GM12864 (cell line): ENCODE measurements at regions not wholly inside any gene's neighbourhood (a gene's known extent, or its start where the extent isn't known, plus 50 kb on each side); places are given as distances from the start of the nearest gene placed in this dataset.

Source experiments
- DNase-seq: peaks from one replicate; pipeline ENCODE4 v3.0.0-alpha.2; 2011; ENCODE audit warnings: low read depth
- H3K4me3 ChIP-seq: 2 replicates; pipeline ENCODE4 v1.5.1; 2011; ENCODE audit warnings: mild to moderate bottlenecking, low read depth, low read length, control low read depth
- CTCF ChIP-seq: IDR thresholded peaks from 2 replicates; pipeline ENCODE4 v1.5.1; 2011; ENCODE audit warnings: low read depth, mild to moderate bottlenecking, moderate library complexity, low read length, control low read depth, inconsistent platforms; ENCODE audit errors: missing control alignments

GRCh38 chr4:3712112-3712805 is 53.9 kb upstream of the ADRA2C start:
- no peak for TF ChIP-seq CTCF
- DNase-seq: no peak
- H3K4me3 ChIP-seq: no peak overlapping the region

- DNase-seq: no peak
- no peak overlapping the region for H3K4me3 ChIP-seq
- no peak for TF ChIP-seq CTCF
These were observed 54.7 kb upstream of the ADRA2C start for GRCh38 chr4:3711183-3712111.

- no peak for DNase-seq
- no peak overlapping the region for H3K4me3 ChIP-seq
- no peak for TF ChIP-seq CTCF
These were observed 55.6 kb upstream of the ADRA2C start for GRCh38 chr4:3710451-3711182.

- TF ChIP-seq CTCF: no peak
- no peak overlapping the region for H3K4me3 ChIP-seq
- no peak for DNase-seq
These were observed 56.2 kb upstream of the ADRA2C start for GRCh38 chr4:3709846-3710441.

GRCh38 chr4:3709061-3709845 is 56.9 kb upstream of the ADRA2C start:
- no peak overlapping the region for H3K4me3 ChIP-seq
- no peak for TF ChIP-seq CTCF
- no peak for DNase-seq

GRCh38 chr4:3708611-3709010 is 57.6 kb upstream of the ADRA2C start:
- no peak overlapping the region for H3K4me3 ChIP-seq
- no peak for DNase-seq
- no peak for TF ChIP-seq CTCF
